Upper lobe of left lung (tissue), 4 donors: ENCODE measurements at regions not wholly inside any gene's neighbourhood (a gene's known extent, or its start where the extent isn't known, plus 50 kb on each side); places are given as distances from the start of the nearest gene placed in this dataset.

Experiments used
- EP300 ChIP-seq, 4 donors: sonication (generic); formaldehyde crosslinking; IDR thresholded peaks; one replicate each; pipeline ENCODE4 v1.5.1; 2017; ENCODE audit warnings: antibody characterized with exemption in 4 of 4, control low read depth in 2 of 4
- POLR2A ChIP-seq, 4 donors: fragments of 450-650 bp; IDR thresholded peaks; one replicate each; pipeline ENCODE4 v1.5.1; 2016 to 2017; ENCODE audit warnings: antibody characterized with exemption in 4 of 4, mild to moderate bottlenecking in 2 of 4

DNA sequence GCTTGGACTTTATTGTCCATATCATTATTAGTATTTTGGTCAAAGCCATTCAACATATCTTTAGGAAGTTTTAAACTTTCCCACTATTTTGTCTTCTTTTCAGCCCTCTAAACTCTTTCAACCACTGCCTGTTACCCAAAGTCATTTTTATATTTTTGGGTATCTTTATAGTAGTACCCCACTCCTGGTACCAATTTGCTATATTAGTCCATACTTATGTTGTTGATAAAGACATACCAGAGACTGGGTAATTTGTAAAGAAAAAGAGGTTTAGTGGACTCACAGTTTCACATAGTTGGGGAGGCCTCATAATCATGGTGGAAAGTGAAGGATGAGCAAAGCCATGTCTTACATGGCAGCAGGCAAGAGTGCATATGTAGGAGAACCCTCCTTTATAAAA lies 271.4 kb downstream of the KLHL4 start:
- TF ChIP-seq EP300 (IDR thresholded peaks at IDR 0.05) (no peak), POLR2A (IDR thresholded peaks at IDR 0.05) (no peak)
